HG02943 (cell line): ENCODE measurements at regions not wholly inside any gene's neighbourhood (a gene's known extent, or its start where the extent isn't known, plus 50 kb on each side); places are given as distances from the start of the nearest gene placed in this dataset.

Experiments used
- ATAC-seq: cut with Tn5 transposase; IDR thresholded peaks from one replicate; pipeline ENCODE4 v1.9.1; 2021; ENCODE audit warnings: mild to moderate bottlenecking, low read depth, moderate library complexity; ENCODE audit not compliant: unreplicated experiment

DNA sequence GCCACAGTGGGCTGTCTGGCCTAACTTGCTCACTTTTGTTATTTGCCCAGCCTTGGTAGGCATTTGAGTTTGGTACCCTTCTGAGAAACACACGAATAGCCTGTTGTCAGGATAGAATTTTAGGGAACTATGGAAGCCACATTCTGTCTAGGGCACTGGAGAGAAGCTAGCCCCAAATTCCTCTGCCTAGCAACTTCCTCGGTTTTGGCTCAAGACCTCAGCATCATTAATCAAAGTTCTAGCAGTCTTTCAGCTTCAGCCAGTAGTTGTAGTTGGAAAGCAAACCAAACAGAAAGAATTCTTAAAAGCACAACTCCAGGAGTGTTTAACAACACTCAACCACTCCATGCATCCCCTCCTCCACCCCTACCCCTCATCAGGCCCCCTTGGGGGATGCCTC, 572.1 kb upstream of the PSMD7 start:
- no peak for ATAC-seq

- ATAC-seq = no peak
Measured at GRCh38 chr16:73717266-73717974, 579.2 kb upstream of the PSMD7 start.

DNA sequence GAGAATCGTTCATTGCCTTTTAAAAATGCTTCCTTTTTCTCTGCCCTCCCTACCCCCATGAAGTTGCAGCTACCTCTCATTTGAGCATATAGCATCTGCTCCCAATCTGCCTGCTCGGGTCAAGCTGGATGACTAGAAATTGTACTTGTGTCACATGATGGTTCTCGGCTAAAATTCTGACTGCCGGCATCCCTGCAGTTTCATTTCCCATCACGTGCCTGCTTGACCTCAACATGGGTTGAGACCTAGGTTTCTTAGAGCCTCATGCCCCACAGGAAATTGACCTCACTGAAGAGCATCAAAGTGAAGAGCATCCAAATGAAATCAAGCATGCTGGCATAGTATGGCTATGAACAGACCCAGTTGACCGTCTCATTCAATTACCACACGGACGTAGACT, 581.6 kb upstream of the PSMD7 start:
- no peak for ATAC-seq

- no peak for ATAC-seq
Measured at GRCh38 chr16:73713778-73714495, 582.7 kb upstream of the PSMD7 start.

GRCh38 chr16:73713251-73713650, 583.4 kb upstream of the PSMD7 start:
- no peak for ATAC-seq

GRCh38 chr16:73711406-73712080, 585.1 kb upstream of the PSMD7 start:
- ATAC-seq = no peak

DNA sequence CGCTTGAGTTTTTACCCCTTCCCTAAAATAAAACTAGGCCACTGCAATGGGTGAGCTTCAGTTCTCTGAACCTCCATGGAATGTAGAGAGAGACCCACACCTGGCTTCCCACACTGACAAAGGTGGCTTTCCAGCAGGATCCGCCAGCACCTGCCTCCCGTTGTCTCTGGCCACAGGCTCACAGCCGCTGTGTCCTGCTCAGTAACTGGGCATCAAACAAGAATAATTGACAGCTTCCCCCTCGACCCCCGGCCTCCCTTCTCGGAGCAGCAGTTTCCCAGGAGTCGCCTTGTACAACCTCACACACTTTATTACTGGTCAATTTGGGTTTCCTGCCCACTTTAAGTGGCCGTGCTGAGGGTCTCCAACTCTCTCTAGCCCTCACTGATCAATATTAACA, 586.1 kb upstream of the PSMD7 start:
- ATAC-seq = no peak

- no peak for ATAC-seq
Measured at GRCh38 chr16:73707863-73708262, 588.8 kb upstream of the PSMD7 start.

GRCh38 chr16:73703891-73704290, 592.7 kb upstream of the PSMD7 start:
- ATAC-seq = no peak

DNA sequence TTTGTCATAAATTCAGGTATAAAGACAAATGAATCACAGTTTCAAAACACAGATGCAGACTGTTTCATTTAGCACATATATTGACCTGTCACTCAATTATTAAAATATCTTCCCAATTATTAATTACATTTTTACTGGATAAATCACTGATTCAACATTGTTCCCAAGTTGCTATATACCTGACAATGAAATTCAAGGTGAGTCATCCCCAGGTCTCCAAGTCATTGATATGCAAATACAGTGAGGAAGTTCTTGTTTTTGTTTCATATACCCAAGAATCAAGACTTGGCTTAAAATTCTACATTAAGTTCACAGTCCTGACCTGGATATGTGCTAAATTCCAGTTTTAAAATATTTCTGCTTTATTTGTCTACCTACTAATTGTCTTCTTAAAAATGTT, 599.3 kb upstream of the PSMD7 start:
- no peak for ATAC-seq

GRCh38 chr16:73692861-73693260, 603.8 kb upstream of the PSMD7 start:
- no peak for ATAC-seq

DNA sequence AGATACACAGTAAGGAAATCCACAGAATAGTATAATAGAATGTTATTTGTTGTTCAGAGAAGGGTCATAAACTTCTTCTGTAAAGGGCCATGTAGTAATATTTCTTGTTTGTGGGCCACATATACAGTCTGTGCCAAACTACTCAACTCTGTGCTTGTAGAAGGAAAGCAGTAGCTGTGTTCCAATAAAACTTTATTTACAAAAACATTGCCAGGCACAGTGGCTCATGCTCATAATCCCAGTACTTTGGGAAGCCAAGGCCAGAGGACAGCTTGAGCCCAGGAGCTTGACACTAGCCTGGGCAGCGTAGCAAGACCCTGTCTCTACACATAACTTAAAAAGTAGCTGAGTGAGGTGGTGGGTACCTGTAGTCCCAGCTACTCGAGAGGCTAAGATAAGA, 612.8 kb upstream of the PSMD7 start:
- no peak for ATAC-seq

DNA sequence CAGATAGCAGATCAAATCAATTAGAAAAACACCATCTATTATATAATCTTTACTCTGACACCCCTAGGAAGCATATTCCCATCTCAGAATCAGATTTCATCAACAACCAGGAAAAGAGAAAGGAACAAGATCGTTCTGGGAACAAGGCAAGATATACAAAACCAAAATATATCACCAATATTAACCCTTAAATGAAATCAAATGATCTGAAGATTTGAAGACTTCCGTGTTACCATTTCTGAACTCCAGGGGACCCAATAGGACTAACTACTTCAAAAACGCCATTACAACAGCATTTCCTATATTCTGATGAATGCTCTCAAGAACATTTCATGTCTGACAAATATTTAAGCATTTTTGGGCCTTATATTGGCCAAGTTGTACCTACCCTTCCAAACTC, 624.2 kb upstream of the ZFHX3 start:
- no peak for ATAC-seq

GRCh38 chr16:73670836-73671820, 623.2 kb upstream of the ZFHX3 start:
- no peak for ATAC-seq

DNA sequence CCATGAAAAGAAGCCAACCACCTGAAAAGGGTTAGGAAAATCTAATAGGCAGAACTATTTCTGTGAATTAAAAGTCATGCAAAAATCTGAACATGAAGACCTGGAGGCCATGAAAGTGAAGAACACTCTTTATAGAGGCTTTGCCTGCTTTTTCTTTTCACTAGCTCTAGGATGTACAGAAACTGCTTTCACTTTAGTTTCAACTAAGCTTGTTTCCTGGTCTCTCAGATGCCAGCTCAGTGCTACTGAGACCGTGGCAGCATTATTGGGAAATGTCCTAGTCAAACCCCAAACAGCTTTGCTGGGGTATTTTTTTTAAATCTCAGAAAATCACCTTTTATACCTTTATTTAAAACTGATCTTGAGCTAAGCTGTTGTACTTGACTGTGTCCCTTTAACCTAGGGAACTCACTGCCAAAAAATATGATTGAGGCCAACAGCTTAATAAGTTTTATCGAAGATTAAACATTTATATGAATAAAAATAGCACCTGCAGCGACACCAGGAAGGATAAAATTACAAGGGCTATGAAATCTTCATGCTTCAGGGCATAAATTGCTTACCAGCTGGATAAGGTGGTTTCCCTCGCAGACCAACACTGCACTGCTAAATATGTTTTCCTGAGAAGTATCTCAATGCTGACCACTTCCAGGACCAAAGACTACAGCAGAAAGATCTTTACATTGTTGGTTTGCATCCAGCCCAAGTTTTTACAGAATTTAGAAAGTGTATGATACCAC, 621.8 kb upstream of the ZFHX3 start:
- no peak for ATAC-seq

DNA sequence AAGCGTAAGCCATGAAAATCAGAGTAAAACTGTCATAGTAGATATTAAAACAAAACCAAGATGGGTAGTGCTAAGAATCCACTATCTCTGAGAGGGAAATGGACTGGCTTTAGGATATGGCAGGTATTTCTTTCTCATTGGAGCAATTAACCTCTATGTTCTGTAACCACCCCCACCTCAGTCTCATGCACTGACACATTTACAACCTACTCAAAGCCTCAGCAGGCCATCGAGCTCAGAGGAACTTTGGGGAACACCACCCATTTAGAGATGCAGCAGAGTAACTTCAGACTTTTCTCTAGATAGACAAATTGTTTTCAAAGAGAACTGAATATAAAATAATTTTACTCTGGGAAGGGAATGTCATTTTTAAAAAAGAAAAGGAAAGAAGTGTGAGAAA, 615.8 kb upstream of the ZFHX3 start:
- ATAC-seq = no peak

GRCh38 chr16:73636196-73636595, 588.3 kb upstream of the ZFHX3 start:
- ATAC-seq = no peak

DNA sequence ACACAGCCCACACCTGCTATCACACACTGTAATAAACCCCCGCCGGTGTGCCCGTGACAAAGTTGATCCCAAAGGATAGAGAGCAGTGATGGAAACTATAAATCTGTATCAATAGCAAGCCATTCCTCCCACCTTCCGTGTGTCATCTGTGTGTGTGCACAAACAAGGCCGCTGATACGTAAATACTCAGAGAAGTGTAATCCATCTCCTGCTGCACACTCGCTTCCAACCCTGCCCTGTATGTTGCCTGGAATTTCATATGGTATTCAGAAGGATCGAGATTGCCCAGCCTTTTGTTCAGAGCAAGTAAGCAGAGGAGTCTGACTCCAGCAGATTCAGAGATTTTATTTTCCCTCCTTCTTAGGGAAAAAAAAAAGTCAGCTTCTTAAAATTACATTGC, 581.1 kb upstream of the ZFHX3 start:
- ATAC-seq = no peak

DNA sequence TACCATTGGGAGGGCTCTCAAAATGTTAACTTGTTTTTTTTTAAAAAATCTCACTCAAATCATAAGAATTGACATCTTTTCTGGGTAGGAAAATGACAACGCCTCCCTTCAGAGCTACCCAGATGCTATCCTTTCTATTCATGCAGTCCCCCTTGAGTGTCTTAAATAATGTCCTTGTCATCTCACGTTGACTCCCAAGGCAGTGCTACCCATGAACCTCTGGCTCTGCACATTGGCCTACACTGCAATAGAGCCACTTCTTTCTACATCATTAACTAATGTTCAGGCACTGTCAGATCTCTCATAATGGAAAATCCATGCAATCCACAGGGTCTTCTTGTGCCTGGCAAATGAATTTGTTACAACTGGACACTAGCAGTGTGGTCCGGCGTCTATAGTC, 569.8 kb upstream of the ZFHX3 start:
- ATAC-seq = no peak

DNA sequence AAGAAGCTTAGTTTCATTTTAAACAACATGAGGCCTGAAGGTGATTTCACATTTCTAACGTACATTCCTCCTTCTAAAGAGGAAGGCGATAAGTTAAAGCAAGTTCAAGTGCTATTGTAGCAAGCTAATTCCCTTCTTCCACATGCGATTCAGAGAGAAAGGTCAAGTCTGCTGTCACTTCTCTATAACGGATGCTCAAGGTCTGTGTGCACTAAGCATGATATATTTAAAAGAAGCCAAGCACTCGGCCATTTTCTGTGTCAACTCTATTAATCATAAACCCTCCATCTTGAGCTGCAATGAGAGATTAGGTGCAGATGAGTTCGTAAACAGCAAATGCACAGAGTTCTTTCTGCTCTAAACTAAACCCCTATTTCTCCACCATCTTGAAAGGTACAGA, 568.8 kb upstream of the ZFHX3 start:
- ATAC-seq = no peak
